Large intestine (tissue), 3 donors: ENCODE measurements at regions not wholly inside any gene's neighbourhood (a gene's known extent, or its start where the extent isn't known, plus 50 kb on each side); places are given as distances from the start of the nearest gene placed in this dataset.
"Not testable (repeated sequence)": the region's sequence is repeated elsewhere in the genome, so short reads cannot be mapped to it uniquely, and the experiment has no call there.

Experiments used
- DNase-seq, 2 donors: peaks; one replicate each; pipeline versions ENCODE4 v3.0.0 to v3.0.0-alpha.2; 2013
- H3K27ac ChIP-seq: one replicate; pipeline ENCODE4 v1.5.1; 2013; ENCODE audit warnings: low read length
- H3K27me3 ChIP-seq: 2 replicates; pipeline ENCODE4 v1.6.1; 2013; ENCODE audit warnings: low read length; ENCODE audit not compliant: control insufficient read depth, insufficient read depth
- H3K36me3 ChIP-seq: 2 replicates; pipeline ENCODE4 v1.6.1; 2013; ENCODE audit warnings: low read length; ENCODE audit not compliant: control insufficient read depth, insufficient read depth
- H3K4me1 ChIP-seq: one replicate; pipeline ENCODE4 v1.6.1; 2013; ENCODE audit warnings: low read length; ENCODE audit not compliant: control insufficient read depth, insufficient read depth
- H3K4me3 ChIP-seq: one replicate; pipeline ENCODE4 v1.5.1; 2013; ENCODE audit warnings: low read length
- H3K9me3 ChIP-seq: one replicate; pipeline ENCODE4 v1.6.1; 2013; ENCODE audit warnings: mild to moderate bottlenecking, low read depth, low read length, moderate library complexity; ENCODE audit not compliant: control insufficient read depth
- WGBS: methylation state at CpG from one replicate; pipeline ENCODE4 v1.1.5; 2013; ENCODE audit warnings: low lambda C conversion rate; ENCODE audit not compliant: insufficient coverage; 5-methylcytosine and 5-hydroxymethylcytosine counted together

DNA sequence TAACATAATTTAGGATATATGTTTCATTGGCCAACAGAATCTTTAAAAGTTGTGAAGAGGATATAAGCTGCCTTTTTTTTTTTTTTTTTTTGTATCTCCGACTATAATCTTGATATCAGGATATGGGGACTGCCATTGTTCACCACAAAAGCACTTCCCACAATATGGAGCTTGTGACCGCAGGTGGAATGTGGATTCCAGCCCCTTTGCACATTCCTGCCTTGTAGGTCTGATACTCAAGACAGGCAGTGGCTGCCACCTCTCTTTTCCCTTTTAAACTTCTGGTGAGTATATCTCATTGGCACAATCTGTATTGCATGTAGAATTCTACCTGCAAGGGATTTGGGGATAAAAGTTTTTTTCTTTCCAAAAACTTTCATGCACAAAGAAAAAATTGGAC, 272.7 kb upstream of the VWC2 start:
- no peak overlapping the region for H3K4me3 ChIP-seq
- WGBS, result no CpG with 5 or more reads among the region's 2 CpGs
- DNase-seq, result no peak

DNA sequence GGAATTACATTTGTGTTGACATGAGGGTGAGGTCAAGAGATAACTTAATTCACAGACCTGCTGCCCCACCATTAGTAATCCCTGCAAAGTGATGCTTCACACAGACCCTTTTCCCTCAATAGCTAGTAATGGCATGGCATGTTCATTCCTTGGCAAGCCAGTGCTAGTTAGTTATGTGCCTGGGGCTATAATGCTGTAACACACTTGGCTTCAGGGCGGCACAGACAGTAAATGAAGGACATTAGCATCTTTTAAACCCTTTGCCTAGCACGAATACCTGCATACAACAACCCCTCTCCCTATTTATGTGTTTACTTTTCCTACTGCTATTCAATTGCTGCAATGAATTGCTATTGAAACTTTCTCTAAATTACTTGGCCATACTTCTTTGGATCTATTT, 266.2 kb upstream of the VWC2 start:
- 71% methylated on average over 1 of the region's 2 CpGs for WGBS
- not testable (repeated sequence) for H3K9me3 ChIP-seq, H3K4me1 ChIP-seq, H3K4me3 ChIP-seq, H3K36me3 ChIP-seq, H3K27me3 ChIP-seq, H3K27ac ChIP-seq, DNase-seq

More for the DNA sequence above, 272.7 kb upstream of the VWC2 start:
- Histone ChIP-seq H3K27me3 (peaks cover 6% of the 10 kb centered on the region), H3K4me1 (no peaks in the 10 kb centered on the region), H3K9me3 (no peaks in the 10 kb centered on the region), H3K27ac (no peak overlapping the region), H3K36me3 (no peaks in the 10 kb centered on the region)

GRCh38 chr7:49513911-49514310, 259.5 kb upstream of the VWC2 start:
- WGBS, result 17% methylated on average over 1 of the region's 4 CpGs
- Histone ChIP-seq H3K4me1 (no peaks in the 10 kb centered on the region), H3K27me3 (no peaks in the 10 kb centered on the region), H3K36me3 (no peaks in the 10 kb centered on the region), H3K9me3 (no peaks in the 10 kb centered on the region), H3K4me3 (no peak overlapping the region), H3K27ac (no peak overlapping the region)
- peak in 1 of 2 donors; percentile 27 for DNase-seq

DNA sequence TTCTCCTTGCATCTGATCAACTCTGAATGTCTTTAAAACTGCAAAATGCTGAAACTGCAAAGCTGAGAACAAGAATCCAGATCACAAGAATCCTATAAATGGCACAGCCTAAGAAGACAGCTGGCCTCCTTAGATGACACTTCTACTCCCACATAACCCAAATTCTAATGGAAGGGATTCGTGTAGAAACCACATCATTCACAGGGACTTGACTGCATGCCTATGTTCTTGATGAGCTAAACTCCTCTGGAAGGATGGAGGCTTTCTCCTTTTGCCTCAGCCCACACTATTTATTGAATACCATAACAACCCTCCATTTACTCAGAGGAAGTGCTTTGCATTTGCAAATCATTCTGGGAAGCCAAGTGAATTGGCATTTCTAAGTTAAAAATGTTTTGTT, 252.5 kb upstream of the VWC2 start:
- no CpG with 5 or more reads among the region's 1 CpG for WGBS
- no peak overlapping the region for H3K4me3 ChIP-seq

DNA sequence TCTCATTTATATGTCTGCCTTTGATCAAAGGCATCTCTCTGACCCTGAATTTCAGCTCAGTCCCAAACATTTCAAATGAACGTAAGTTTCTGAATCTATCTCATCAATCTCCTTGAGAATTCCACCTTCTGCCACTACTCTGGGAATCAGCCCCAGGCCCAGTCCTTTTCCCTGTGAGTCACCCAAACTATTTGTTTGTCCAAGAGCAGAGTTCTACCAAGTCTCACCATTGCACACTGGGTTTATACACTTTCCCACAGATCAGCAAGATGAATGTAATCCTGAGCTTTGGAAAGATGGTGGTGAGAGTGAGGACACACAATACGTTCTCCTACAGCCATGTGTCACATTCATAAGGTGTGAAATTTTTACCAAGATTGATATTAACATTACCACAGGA, 251.3 kb upstream of the VWC2 start:
- DNase-seq, result no peak
- H3K4me3 ChIP-seq, result no peak overlapping the region
- 83% methylated on average over 1 of the region's 2 CpGs for WGBS

More for the DNA sequence above, 252.5 kb upstream of the VWC2 start:
- Histone ChIP-seq H3K27ac (no peak overlapping the region), H3K9me3 (no peaks in the 10 kb centered on the region), H3K4me1 (no peaks in the 10 kb centered on the region), H3K36me3 (no peaks in the 10 kb centered on the region), H3K27me3 (no peaks in the 10 kb centered on the region)
- DNase-seq, result no peak

DNA sequence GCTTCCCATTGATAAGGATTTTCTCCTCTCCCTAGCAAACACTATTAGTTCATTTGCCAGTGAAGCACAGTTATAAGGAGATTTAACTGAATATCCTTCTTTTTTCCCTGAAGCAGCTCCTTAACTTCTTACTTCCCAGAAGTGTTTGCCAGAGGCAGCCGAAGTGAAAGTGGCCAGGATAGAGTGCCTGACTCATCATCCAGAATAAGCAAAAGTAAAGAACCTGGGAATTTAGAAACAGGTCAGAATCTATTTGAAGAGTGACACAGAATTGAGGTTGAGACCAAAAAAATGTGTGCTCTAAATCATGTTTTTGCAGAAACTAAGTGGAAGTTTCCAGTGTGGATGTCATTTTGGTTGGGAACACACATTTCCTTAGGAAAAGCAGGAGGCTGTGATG, 249.6 kb upstream of the VWC2 start:
- H3K9me3 ChIP-seq, result no peaks in the 10 kb centered on the region

More for the DNA sequence above, 251.3 kb upstream of the VWC2 start:
- no peaks in the 10 kb centered on the region for H3K9me3 ChIP-seq
- H3K27ac ChIP-seq, result no peak overlapping the region
- no peaks in the 10 kb centered on the region for H3K27me3 ChIP-seq
- H3K36me3 ChIP-seq, result no peaks in the 10 kb centered on the region
- no peaks in the 10 kb centered on the region for H3K4me1 ChIP-seq

DNA sequence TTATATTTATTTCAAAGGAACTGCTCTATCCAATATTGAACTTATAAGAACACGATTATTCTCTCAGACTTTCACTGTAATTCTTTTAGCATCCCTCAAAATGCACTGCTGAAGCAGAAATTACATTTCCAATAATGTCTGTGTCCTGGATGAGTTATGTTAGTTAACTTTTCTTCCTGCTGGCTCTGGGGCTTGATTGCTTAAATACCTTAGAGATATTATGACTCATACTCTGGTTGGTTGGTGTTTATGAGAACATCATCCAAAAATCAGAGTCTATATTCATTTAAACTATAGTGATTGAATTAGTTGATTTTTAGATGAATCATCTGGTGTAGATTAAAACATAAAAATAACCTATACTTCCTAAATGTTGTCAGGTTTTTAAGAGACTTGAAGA, 246.3 kb upstream of the VWC2 start:
- H3K4me1 ChIP-seq, result no peaks in the 10 kb centered on the region
- no peak overlapping the region for H3K27ac ChIP-seq
- no peaks in the 10 kb centered on the region for H3K36me3 ChIP-seq
- DNase-seq, result no peak
- 100% methylated on average over 1 of the region's 1 CpG for WGBS
- H3K27me3 ChIP-seq, result no peaks in the 10 kb centered on the region
- no peaks in the 10 kb centered on the region for H3K9me3 ChIP-seq
- no peak overlapping the region for H3K4me3 ChIP-seq

More for the DNA sequence above, 249.6 kb upstream of the VWC2 start:
- Histone ChIP-seq H3K4me1 (no peaks in the 10 kb centered on the region), H3K4me3 (no peak overlapping the region), H3K27me3 (no peaks in the 10 kb centered on the region), H3K27ac (no peak overlapping the region), H3K36me3 (no peaks in the 10 kb centered on the region)
- no CpG with 5 or more reads among the region's 1 CpG for WGBS
- no peak for DNase-seq

DNA sequence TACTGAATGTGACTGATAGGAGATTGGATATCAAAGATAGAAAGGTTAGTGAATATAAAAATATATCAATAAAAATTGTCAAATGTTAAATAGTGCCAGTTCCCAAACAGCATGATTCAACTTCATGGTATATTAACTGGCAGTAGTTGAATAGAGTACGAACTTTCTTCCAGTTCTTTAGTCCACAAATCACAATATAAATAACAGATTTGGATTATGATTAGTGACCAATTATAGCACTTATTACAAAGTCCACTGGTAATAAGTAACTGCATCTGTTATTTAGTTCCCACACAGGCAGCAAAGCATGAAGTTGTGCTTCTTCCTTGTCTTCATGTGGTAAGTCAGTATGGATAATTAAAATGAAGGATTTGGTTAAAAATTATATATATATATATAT, 243.0 kb upstream of the VWC2 start:
- no CpG with 5 or more reads among the region's 1 CpG for WGBS
- no peaks in the 10 kb centered on the region for H3K27me3 ChIP-seq
- H3K4me1 ChIP-seq, result no peaks in the 10 kb centered on the region
- H3K9me3 ChIP-seq, result no peaks in the 10 kb centered on the region
- H3K27ac ChIP-seq, result no peak overlapping the region
- no peak for DNase-seq
- H3K4me3 ChIP-seq, result no peak overlapping the region
- no peaks in the 10 kb centered on the region for H3K36me3 ChIP-seq

DNA sequence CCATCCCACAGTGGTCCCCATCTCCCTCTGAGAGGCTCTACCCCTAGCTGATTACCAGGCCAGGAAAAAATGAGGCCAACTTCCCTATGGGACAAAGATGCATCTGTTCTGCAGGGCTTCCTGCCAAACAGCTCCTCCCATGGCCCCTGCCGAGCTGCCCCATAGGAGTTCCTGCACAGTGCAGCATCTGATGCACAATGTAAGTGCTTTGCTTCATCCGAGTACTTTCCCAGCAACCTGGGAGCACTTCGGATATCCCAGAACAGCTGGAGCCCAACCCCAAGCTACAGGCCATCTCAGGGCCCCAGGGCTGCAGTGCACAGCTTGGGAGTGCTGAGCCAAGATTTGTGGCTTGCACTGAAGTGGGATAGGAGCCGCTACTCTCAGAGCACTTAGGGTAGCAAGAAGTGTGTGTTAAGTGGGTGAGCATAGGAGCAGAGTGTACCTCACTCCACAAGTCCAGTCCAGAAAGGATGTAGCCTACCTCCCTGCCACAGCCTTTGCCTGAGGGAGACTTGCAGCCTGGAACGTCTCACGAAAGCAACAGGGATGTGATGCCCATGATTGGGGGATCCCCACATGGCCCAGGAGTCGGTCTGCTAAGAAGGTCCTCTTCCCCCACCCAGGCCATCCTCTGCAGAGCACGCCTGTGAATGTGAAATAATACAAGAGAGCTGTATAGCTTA, 209.6 kb upstream of the VWC2 start:
- no peaks in the 10 kb centered on the region for H3K4me1 ChIP-seq
- H3K4me3 ChIP-seq, result no peak overlapping the region
- no peak overlapping the region for H3K27ac ChIP-seq
- WGBS, result no CpG with 5 or more reads among the region's 8 CpGs
- DNase-seq, result no peak
- H3K36me3 ChIP-seq, result no peaks in the 10 kb centered on the region
- no peaks in the 10 kb centered on the region for H3K9me3 ChIP-seq
- H3K27me3 ChIP-seq, result no peaks in the 10 kb centered on the region

DNA sequence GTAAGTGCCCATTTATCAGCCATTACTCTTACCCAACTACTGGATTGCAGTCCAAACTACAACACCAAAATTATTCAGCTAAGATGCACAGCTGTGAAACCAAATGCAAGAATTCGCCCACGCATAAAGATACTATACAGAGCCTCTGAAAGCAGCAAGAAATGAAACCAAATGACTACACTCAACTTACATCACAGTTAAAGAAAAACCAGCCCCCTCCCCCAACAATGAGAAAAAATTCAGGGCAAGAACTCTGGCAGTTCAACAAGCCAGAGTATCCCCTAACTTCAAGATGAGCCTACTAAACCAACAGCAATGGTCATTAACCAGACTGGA, 209.1 kb upstream of the VWC2 start:
- Histone ChIP-seq H3K4me1 (no peaks in the 10 kb centered on the region), H3K4me3 (no peak overlapping the region), H3K27ac (no peak overlapping the region), H3K27me3 (no peaks in the 10 kb centered on the region), H3K36me3 (no peaks in the 10 kb centered on the region), H3K9me3 (no peaks in the 10 kb centered on the region)
- no peak for DNase-seq
- WGBS, result no CpG with 5 or more reads among the region's 2 CpGs

DNA sequence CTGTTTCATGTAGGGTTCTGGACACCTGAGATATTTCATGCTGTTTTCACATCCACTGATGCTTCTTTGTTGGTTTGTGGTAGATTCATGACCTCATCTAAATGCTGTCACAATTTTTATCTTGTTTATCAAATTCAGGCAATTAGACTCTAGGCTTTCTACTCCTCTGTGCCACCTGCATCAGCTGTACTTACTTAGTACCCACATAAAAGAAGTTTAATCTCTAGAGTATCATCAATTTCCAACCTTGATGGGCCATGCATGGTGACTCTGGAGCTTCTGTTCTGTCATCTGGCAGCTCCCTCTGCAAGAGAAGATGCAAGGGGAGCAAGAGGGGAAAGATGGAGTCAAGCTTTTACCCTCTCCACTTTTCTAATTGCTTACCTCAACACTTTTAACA, 195.9 kb upstream of the VWC2 start:
- no peak for DNase-seq
- no peak overlapping the region for H3K27ac ChIP-seq
- no peaks in the 10 kb centered on the region for H3K36me3 ChIP-seq
- H3K4me3 ChIP-seq, result no peak overlapping the region
- peaks cover 3% of the 10 kb centered on the region for H3K9me3 ChIP-seq
- H3K27me3 ChIP-seq, result no peaks in the 10 kb centered on the region
- H3K4me1 ChIP-seq, result no peaks in the 10 kb centered on the region
